HG03066 (cell line): ENCODE measurements at regions not wholly inside any gene's neighbourhood (a gene's known extent, or its start where the extent isn't known, plus 50 kb on each side); places are given as distances from the start of the nearest gene placed in this dataset.

Source experiments
- ATAC-seq: cut with Tn5 transposase; IDR thresholded peaks from one replicate; pipeline ENCODE4 v1.9.1; 2021; ENCODE audit warnings: low read depth; ENCODE audit not compliant: unreplicated experiment

- no peak for ATAC-seq
Measured at GRCh38 chr3:82783194-82783593, 1021.7 kb upstream of the GBE1 start.

- no peak for ATAC-seq
Measured at GRCh38 chr3:82773207-82773606, 1011.8 kb upstream of the GBE1 start.

DNA sequence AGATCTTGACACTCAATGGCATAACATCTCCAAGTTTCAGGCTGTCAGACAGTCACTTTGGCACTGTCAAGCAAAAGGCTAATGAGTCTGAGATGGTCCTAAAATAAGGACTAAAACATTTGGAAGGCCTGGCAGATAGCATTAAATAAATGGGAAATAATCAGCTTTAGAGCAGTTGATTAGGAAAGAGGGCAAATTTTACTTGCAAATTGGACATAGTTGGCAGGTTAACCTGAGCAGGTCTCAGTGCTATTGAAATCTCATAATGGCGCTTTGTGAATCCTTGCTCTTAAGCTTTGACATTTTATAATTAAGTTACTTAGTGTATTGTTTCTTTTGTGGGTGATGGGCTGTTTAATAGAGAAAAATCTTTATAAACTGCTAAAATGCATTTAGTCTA lies 1003.1 kb upstream of the GBE1 start:
- no peak for ATAC-seq

DNA sequence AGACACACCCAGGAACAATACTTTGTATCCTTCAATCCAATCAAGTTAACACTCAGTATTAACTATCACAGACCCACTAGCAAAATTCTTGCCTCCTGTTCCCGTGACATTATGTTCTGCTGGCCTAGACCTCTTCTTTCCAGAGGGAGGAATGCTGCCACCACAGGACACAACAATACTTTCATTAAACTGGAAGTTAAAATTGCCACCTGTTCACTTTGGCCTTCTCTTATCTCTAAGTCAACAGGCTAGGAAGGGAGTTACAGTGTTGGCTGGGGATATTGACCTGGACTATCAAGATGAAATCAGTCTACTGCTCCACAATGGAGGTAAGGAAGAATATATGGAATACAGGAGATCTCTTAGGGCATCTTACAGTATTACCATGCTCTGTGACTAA lies 1000.4 kb upstream of the GBE1 start:
- no peak for ATAC-seq

GRCh38 chr3:82745544-82745943 lies 984.1 kb upstream of the GBE1 start:
- no peak for ATAC-seq

DNA sequence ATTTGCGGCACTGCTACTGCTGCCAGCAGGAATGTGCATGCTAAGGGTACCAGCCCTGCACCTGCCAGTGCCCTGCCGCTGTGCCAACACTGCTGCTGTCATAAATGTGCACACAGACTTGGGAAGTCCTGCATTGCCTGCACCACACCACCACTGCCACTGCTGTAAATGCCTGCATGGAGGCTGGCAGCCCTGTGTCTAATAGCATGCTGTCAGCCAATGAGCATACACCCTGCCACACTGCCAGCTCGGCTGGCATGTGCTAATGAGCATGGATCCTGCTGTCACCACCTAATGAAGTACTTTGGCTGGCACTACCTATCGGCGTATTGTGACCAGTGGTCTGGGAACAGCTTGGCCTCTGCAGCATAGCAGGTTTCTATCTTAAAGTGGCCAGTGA lies 981.8 kb upstream of the GBE1 start:
- ATAC-seq = no peak

- no peak for ATAC-seq
Measured at GRCh38 chr3:82741346-82741745, 979.9 kb upstream of the GBE1 start.

- no peak for ATAC-seq
Measured at GRCh38 chr3:82739390-82739789, 977.9 kb upstream of the GBE1 start.

DNA sequence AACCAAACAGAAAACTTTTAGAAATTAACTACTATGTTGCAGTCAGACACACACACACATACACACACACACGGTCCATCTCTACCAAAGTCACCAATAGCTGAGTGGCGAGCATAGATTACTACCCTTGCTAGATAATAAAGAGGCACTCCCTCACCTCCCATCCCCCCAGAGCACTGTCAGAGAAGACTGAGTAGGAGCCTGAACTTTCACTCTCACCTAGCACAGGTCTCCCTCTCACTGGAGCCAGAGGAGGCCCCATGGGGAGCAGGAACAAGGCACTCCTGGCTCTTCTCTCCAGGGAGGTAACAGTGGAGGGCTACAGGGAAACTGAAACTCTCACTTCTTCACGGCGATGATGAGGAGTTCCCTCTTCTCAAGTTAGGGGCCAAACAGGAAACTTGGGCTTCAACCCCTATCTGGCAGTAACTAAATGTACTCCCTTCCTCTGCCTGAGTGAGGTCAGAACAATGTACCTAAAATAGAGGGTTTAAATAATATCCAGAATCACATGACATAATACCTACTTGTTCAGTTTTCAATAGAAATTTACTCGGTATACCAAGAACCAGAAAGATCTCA lies 975.3 kb upstream of the GBE1 start:
- ATAC-seq = no peak

GRCh38 chr3:82715091-82715856 lies 953.8 kb upstream of the GBE1 start:
- no peak for ATAC-seq

DNA sequence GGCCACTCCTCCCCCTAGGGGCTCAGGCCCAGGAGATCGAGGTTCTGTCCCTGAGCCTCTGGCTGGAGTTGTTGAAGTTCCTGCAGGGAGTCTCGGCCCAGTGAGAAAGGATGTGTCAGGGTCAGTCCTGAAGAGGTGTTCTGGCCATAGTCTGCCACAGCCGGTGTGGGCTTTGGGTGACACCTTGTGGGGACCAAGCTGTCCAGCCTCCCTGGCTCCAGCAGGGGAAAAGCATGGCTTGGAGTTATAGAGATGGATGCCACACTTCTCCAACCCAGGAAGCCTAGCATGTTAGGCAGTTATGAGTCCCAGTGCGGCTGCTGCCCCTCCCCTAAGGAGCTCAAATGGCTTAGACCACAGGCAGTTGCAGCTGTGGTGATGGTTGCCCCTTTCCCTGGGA lies 945.6 kb upstream of the GBE1 start:
- ATAC-seq = no peak

DNA sequence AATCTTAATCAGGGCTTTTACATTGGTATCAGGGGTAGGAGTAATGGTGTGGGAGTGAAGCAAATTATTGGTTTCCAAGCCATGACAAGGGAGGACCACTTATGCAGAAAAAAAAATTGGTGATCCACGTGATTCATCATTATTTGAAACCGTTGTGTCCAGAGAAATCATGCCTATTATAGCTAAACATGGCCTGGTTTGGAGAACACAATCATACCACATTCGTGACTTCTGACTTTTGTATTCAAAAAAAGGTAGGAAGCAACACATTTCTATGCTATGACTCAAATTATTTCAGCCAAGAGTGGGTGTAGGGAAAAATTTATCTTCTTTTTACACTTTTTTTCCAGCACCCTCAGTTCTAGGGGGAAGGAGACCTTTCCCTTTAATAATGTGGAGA lies 924.3 kb upstream of the GBE1 start:
- no peak for ATAC-seq

- no peak for ATAC-seq
Measured at GRCh38 chr3:82676356-82677026, 915.0 kb upstream of the GBE1 start.

DNA sequence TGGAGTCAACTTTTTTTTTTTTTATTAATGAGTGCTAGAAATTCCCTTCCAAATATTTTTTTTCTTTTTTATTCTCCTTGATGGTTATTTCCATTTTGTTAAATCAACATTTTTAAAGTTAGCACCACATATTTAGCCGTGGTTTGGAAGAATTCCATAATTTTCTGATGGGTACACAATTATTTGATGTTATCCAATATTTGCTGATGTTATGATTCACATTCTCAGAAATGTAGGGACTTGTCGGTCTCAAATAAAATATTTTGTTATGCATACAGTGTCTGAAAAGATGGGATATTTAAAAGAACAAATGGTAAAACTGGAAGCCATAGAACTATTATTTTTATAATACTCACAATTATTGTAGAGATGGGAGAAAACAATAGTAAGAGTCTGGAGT lies 911.5 kb upstream of the GBE1 start:
- ATAC-seq = no peak

DNA sequence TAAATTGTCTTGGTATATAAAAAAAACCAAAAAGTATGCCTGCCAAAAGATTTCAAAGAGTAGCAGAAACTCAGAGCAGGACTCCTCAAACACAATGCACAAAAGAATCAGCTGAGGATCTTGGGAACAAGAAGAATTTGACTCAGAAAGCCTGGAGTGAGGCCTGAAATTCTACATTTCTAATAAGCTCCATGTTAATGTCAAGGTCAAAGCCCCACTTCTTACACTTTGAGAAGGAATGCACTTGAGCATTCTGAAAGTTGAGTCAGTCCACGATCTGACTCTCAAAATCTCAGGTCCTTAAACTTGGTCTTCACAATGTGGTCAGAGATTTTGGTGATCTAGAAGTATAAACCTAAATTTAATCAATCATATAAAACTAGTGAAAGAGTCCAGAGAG lies 910.0 kb upstream of the GBE1 start:
- ATAC-seq = no peak

GRCh38 chr3:82654708-82655107 lies 893.3 kb upstream of the GBE1 start:
- ATAC-seq = no peak

- ATAC-seq = no peak
Measured at GRCh38 chr3:82643948-82644347, 882.5 kb upstream of the GBE1 start.

DNA sequence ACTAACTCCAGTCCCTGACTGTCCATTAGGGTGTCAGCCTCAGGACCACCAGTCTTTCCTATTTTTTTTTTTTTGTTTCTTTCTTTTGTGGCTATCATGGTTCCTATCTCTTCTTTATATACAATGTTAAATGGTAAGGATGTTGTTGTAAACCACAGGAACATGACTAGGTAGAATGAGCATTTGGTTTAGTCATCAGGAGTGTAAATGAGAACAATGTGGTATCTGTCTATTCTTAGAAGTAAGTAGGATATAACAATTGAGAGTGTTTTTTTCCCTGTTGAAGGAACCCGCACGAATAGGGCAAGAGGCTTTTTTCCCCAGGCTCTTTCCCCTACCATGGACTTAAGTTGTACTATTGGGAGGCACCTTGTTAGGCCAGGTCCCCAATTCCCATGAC lies 880.3 kb upstream of the GBE1 start:
- ATAC-seq = no peak

DNA sequence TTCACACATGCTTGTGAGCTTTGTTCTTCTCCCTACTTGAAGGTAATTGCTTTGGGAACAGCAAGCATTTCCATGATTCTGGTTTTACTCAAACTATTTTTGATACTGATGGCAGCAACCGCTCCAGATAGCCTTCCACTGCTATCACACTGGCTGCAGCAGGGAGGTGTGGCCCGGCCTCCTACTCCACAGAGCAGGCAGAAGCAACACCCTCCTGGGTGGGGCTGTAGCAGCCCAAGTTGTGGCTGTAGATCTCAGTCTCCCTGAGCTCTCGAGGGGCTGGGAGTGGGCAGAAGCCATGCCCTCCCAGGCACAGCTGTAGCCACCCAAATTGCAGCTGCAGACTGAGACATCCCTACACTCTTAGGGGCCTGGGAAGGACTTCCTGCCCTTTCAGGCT lies 878.8 kb upstream of the GBE1 start:
- ATAC-seq = no peak

DNA sequence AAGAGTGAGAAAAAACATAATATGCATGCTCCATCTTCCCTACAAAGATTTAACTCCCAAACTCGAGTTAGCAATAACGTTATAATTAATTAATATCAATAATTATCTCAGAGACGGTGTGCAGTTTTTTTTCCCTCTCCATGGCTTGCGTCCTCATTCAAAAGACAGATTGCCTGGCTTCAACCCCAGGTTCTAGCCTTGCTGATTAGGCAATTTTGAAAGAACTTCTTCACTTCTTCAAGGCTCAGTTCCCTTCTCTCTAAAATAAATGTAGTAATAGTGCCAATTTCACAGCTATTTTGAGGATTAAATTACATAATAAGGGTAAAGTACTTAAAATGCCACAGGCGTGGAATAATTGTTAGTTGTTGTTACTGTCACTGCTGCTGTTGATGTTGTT lies 876.1 kb upstream of the GBE1 start:
- no peak for ATAC-seq

DNA sequence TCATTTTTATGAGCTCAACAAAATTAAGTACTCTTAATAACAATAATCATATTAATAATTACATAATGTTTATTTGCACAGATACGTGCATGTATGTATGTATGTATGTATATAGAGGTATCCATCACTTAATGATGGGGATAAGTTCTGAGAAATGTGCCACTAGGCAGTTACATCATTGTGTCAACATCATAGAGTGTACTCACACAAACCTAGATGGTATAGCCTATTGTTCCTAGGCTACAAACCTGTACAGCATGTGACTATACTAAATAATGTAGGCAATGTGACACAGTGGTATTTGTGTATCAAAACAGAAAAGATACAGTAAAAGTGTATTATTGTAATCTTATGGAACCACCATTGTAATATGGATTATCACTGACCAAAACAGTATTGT lies 874.7 kb upstream of the GBE1 start:
- no peak for ATAC-seq

DNA sequence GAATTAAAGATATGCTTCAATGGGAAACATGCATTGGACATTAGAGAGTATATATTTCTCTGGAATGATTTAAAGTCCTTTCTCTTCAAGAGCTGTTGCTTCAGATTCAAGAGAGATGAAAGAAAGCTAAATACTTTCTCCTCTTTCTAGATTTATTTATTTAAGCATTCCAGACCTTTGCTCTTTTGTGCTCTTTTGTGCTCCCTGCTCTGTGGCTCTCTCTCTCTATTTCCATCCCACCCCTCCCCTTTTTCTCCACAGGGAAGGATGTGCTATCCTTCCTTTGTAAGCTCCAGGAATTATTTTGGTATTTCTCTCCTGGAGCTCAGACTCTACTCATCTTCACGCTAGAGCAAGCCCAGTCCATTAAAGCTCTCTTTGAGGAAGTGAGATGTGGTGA lies 871.9 kb upstream of the GBE1 start:
- ATAC-seq = no peak
